ENCODE measurements at regions not wholly inside any gene's neighbourhood (a gene's known extent, or its start where the extent isn't known, plus 50 kb on each side); places are given as distances from the start of the nearest gene placed in this dataset.
A peak's percentile ranks its signal among the peaks of the same experiment; 100 is the strongest.

- TF ChIP-seq CTCF (IDR thresholded peaks at IDR 0.05) = no peak
- no peaks in the 10 kb centered on the region for H3K27me3 Mint-ChIP-seq (ENCODE audit: low read depth)
- no peaks in the 10 kb centered on the region for H3K36me3 Mint-ChIP-seq (ENCODE audit: low read depth)
- H3K4me3 Mint-ChIP-seq (ENCODE audit: unreplicated experiment) = no peak overlapping the region
- DNase-seq (ENCODE audit: low spot score) = no peak
- no peaks in the 10 kb centered on the region for H3K9me3 Mint-ChIP-seq (ENCODE audit: low read depth)
- H3K27ac Mint-ChIP-seq (ENCODE audit: unreplicated experiment) = no peak overlapping the region
- H3K4me1 Mint-ChIP-seq (ENCODE audit: low read depth) = peaks cover 28% of the 10 kb centered on the region
These were observed 140.5 kb upstream of the ADAMTS9 start for GRCh38 chr3:64828276-64828675.

- no peak overlapping the region for H3K4me3 Mint-ChIP-seq (ENCODE audit: unreplicated experiment)
- H3K27ac Mint-ChIP-seq (ENCODE audit: unreplicated experiment) = no peak overlapping the region
- H3K4me1 Mint-ChIP-seq (ENCODE audit: low read depth) = peaks cover 33% of the 10 kb centered on the region
These were observed 139.6 kb upstream of the ADAMTS9 start for GRCh38 chr3:64827431-64827830.

GRCh38 chr3:64827019-64827418 lies 139.2 kb upstream of the ADAMTS9 start:
- Mint-ChIP-seq H3K9me3 (ENCODE audit: low read depth) (no peaks in the 10 kb centered on the region), H3K36me3 (ENCODE audit: low read depth) (no peaks in the 10 kb centered on the region), H3K4me1 (ENCODE audit: low read depth) (peaks cover 35% of the 10 kb centered on the region), H3K27me3 (ENCODE audit: low read depth) (no peaks in the 10 kb centered on the region), H3K4me3 (ENCODE audit: unreplicated experiment) (no peak overlapping the region), H3K27ac (ENCODE audit: unreplicated experiment) (no peak overlapping the region)
- no peak for TF ChIP-seq CTCF (IDR thresholded peaks at IDR 0.05)
- no peak for DNase-seq (ENCODE audit: low spot score)

More at GRCh38 chr3:64827431-64827830, 139.6 kb upstream of the ADAMTS9 start:
- Mint-ChIP-seq H3K9me3 (ENCODE audit: low read depth) (no peaks in the 10 kb centered on the region), H3K27me3 (ENCODE audit: low read depth) (no peaks in the 10 kb centered on the region), H3K36me3 (ENCODE audit: low read depth) (no peaks in the 10 kb centered on the region)
- no peak for DNase-seq (ENCODE audit: low spot score)
- TF ChIP-seq CTCF (IDR thresholded peaks at IDR 0.05) = no peak

GRCh38 chr3:64825404-64826120 lies 137.8 kb upstream of the ADAMTS9 start:
- no peaks in the 10 kb centered on the region for H3K9me3 Mint-ChIP-seq (ENCODE audit: low read depth)
- no peak for TF ChIP-seq CTCF (IDR thresholded peaks at IDR 0.05)
- H3K27me3 Mint-ChIP-seq (ENCODE audit: low read depth) = no peaks in the 10 kb centered on the region
- no peak for DNase-seq (ENCODE audit: low spot score)
- H3K27ac Mint-ChIP-seq (ENCODE audit: unreplicated experiment) = no peak overlapping the region
- peaks cover 45% of the 10 kb centered on the region for H3K4me1 Mint-ChIP-seq (ENCODE audit: low read depth)
- H3K4me3 Mint-ChIP-seq (ENCODE audit: unreplicated experiment) = no peak overlapping the region
- no peaks in the 10 kb centered on the region for H3K36me3 Mint-ChIP-seq (ENCODE audit: low read depth)

- Mint-ChIP-seq H3K4me3 (ENCODE audit: unreplicated experiment) (no peak overlapping the region), H3K4me1 (ENCODE audit: low read depth) (peaks cover 35% of the 10 kb centered on the region), H3K27me3 (ENCODE audit: low read depth) (no peaks in the 10 kb centered on the region), H3K27ac (ENCODE audit: unreplicated experiment) (peak overlapping the region; percentile 62), H3K36me3 (ENCODE audit: low read depth) (no peaks in the 10 kb centered on the region), H3K9me3 (ENCODE audit: low read depth) (no peaks in the 10 kb centered on the region)
- DNase-seq (ENCODE audit: low spot score) = no peak
- no peak for TF ChIP-seq CTCF (IDR thresholded peaks at IDR 0.05)
These were observed 136.7 kb upstream of the ADAMTS9 start for GRCh38 chr3:64824394-64824909.
